ENCODE measurements at regions not wholly inside any gene's neighbourhood (a gene's known extent, or its start where the extent isn't known, plus 50 kb on each side); places are given as distances from the start of the nearest gene placed in this dataset.

GRCh38 chr11:126140926-126141280 is 70.5 kb downstream of the RPUSD4 start:
- no peak for TF ChIP-seq POLR2A (IDR thresholded peaks at IDR 0.05)
- TF ChIP-seq CTCF (IDR thresholded peaks at IDR 0.05), result no peak
- peak in 3 of 4 donors; percentile 56 to 69 (median 69) for TF ChIP-seq EP300 (IDR thresholded peaks at IDR 0.05)
- peak; percentile 54 to 79 (median 70) for TF ChIP-seq POLR2AphosphoS5 (IDR thresholded peaks at IDR 0.05)
- H3K4me3 ChIP-seq, result peak overlapping the region in 2 of 4 donors; percentile 5 to 19
- H3K27me3 ChIP-seq, result no peaks in the 10 kb centered on the region
- peak overlapping the region; percentile 69 to 91 (median 88) for H3K27ac ChIP-seq
- intact Hi-C loops (cut with DNase I), result loop anchor here (2.0 kb wide), 1 partner anchor 24 kb away; no protein-coding TSS in a partner anchor
- peak; percentile 94 for DNase-seq
- WGBS, 2 donors, result 18 to 31% methylated on average over 7 of the region's 7 CpGs
- peaks cover 0 to 66% (median 58%) of the 10 kb centered on the region in 4 donors for H3K4me1 ChIP-seq
- H3K36me3 ChIP-seq, result no peaks in the 10 kb centered on the region
- no peaks in the 10 kb centered on the region for H3K9me3 ChIP-seq

GRCh38 chr11:126140201-126140925 is 71.1 kb downstream of the RPUSD4 start:
- Histone ChIP-seq H3K27me3 (no peaks in the 10 kb centered on the region), H3K4me1 (peaks cover 0 to 71% (median 63%) of the 10 kb centered on the region in 4 donors), H3K27ac (peak overlapping the region; percentile 69 to 91 (median 88)), H3K9me3 (no peaks in the 10 kb centered on the region), H3K4me3 (peak overlapping the region in 2 of 4 donors; percentile 5 to 19), H3K36me3 (no peaks in the 10 kb centered on the region)
- TF ChIP-seq POLR2AphosphoS5 (IDR thresholded peaks at IDR 0.05) (peak; percentile 52 to 95 (median 85)), EP300 (IDR thresholded peaks at IDR 0.05) (peak in 2 of 4 donors; percentile 77 to 78), CTCF (IDR thresholded peaks at IDR 0.05) (no peak), POLR2A (IDR thresholded peaks at IDR 0.05) (no peak)
- WGBS, 2 donors, result 58 to 65% methylated on average over 9 of the region's 9 CpGs
- DNase-seq, result peak; percentile 80
- intact Hi-C loops (cut with DNase I), result loop anchor here (2.0 kb wide), 1 partner anchor 24 kb away; no protein-coding TSS in a partner anchor

GRCh38 chr11:126139111-126140091 is 72.0 kb downstream of the RPUSD4 start:
- intact Hi-C loops (cut with DNase I), result loop anchor here (2.0 to 5.0 kb wide), 2 partner anchors 25 to 112 kb away; no protein-coding TSS in a partner anchor
- H3K4me3 ChIP-seq, result no peak overlapping the region
- TF ChIP-seq POLR2A (IDR thresholded peaks at IDR 0.05), result no peak
- TF ChIP-seq POLR2AphosphoS5 (IDR thresholded peaks at IDR 0.05), result peak; percentile 37 to 85 (median 67)
- TF ChIP-seq EP300 (IDR thresholded peaks at IDR 0.05), result peak in 1 of 4 donors; percentile 71
- DNase-seq, result peak; percentile 86
- H3K9me3 ChIP-seq, result no peaks in the 10 kb centered on the region
- H3K4me1 ChIP-seq, result peaks cover 0 to 79% (median 68%) of the 10 kb centered on the region in 4 donors
- no peaks in the 10 kb centered on the region for H3K36me3 ChIP-seq
- peak overlapping the region; percentile 69 to 91 (median 88) for H3K27ac ChIP-seq
- WGBS, 2 donors, result 69 to 76% methylated on average over 13 of the region's 13 CpGs
- no peaks in the 10 kb centered on the region for H3K27me3 ChIP-seq

GRCh38 chr11:126138636-126139035 is 72.8 kb downstream of the RPUSD4 start:
- Histone ChIP-seq H3K27me3 (no peaks in the 10 kb centered on the region), H3K27ac (peak overlapping the region; percentile 69 to 91 (median 88)), H3K4me1 (peaks cover 0 to 79% (median 68%) of the 10 kb centered on the region in 4 donors), H3K9me3 (no peaks in the 10 kb centered on the region), H3K36me3 (no peaks in the 10 kb centered on the region), H3K4me3 (no peak overlapping the region)
- TF ChIP-seq CTCF (IDR thresholded peaks at IDR 0.05), result no peak
- TF ChIP-seq EP300 (IDR thresholded peaks at IDR 0.05), result no peak
- no peak for TF ChIP-seq POLR2A (IDR thresholded peaks at IDR 0.05)
- TF ChIP-seq POLR2AphosphoS5 (IDR thresholded peaks at IDR 0.05), result no peak
- DNase-seq, result peak; percentile 63
- 87 to 90% methylated on average over 7 of the region's 7 CpGs for WGBS, 2 donors
- intact Hi-C loops (cut with DNase I), result loop anchor here (5.0 kb wide), 1 partner anchor 111 kb away; no protein-coding TSS in a partner anchor
